BJ (cell line): ENCODE measurements at regions not wholly inside any gene's neighbourhood (a gene's known extent, or its start where the extent isn't known, plus 50 kb on each side); places are given as distances from the start of the nearest gene placed in this dataset.

Experiments used
- CTCF ChIA-PET: fragments of 350-600 bp; formaldehyde crosslinking; extraction: SDS; loops from one replicate; lab custom pipeline; 2021; ENCODE audit warnings: antibody characterized with exemption, inconsistent platforms; lab: Yijun Ruan, JAX
- POLR2A ChIA-PET: fragments of 300-600 bp; sonication (Branson Sonifier 250); formaldehyde crosslinking; extraction: SDS; loops from one replicate; lab custom pipeline; 2021; ENCODE audit warnings: antibody characterized with exemption; lab: Charles Lee
- DNase-seq: peaks from one replicate; pipeline ENCODE4 v3.0.0-alpha.2; 2011; ENCODE audit warnings: low read depth
- H3K27me3 ChIP-seq: 2 replicates; pipeline ENCODE4 v1.6.0; 2011; ENCODE audit warnings: low read length; ENCODE audit not compliant: control insufficient read depth, insufficient read depth
- H3K36me3 ChIP-seq: 2 replicates; pipeline ENCODE4 v1.5.1; 2011; ENCODE audit warnings: low read length; ENCODE audit not compliant: control insufficient read depth, insufficient read depth
- H3K4me3 ChIP-seq: 2 replicates; pipeline ENCODE4 v1.5.1; 2011; ENCODE audit warnings: low read depth, mild to moderate bottlenecking, control low read depth, low read length
- CTCF ChIP-seq: IDR thresholded peaks from 2 replicates; pipeline ENCODE4 v1.5.1; 2011; ENCODE audit warnings: low read depth, mild to moderate bottlenecking, control low read depth, inconsistent platforms, low read length, moderate library complexity; ENCODE audit not compliant: insufficient read depth

- no peaks in the 10 kb centered on the region for H3K36me3 ChIP-seq
- DNase-seq: no peak
- ChIA-PET CTCF (no interaction called here), POLR2A (no interaction called here)
- no peaks in the 10 kb centered on the region for H3K27me3 ChIP-seq
- no peak overlapping the region for H3K4me3 ChIP-seq
- no peak for TF ChIP-seq CTCF
Measured at GRCh38 chr5:7246287-7246686, 149.7 kb upstream of the ADCY2 start.

GRCh38 chr5:7250004-7250403 is 145.9 kb upstream of the ADCY2 start:
- ChIA-PET POLR2A (no interaction called here), CTCF (interaction anchor here (1.0 kb wide), 1 partner anchor 10 kb away, joined by 3 read pairs; no protein-coding TSS in a partner anchor)
- no peaks in the 10 kb centered on the region for H3K36me3 ChIP-seq
- H3K27me3 ChIP-seq: no peaks in the 10 kb centered on the region
- no peak overlapping the region for H3K4me3 ChIP-seq
- TF ChIP-seq CTCF: no peak
- no peak for DNase-seq

- CTCF ChIA-PET: interaction anchor here (1.0 to 2.8 kb wide), 2 partner anchors 9 to 10 kb away, joined by 3 to 9 read pairs; no protein-coding TSS in a partner anchor
- DNase-seq: no peak
- POLR2A ChIA-PET: no interaction called here
- H3K27me3 ChIP-seq: no peaks in the 10 kb centered on the region
- H3K4me3 ChIP-seq: no peak overlapping the region
- no peaks in the 10 kb centered on the region for H3K36me3 ChIP-seq
- no peak for TF ChIP-seq CTCF
Measured at GRCh38 chr5:7250611-7251010, 145.3 kb upstream of the ADCY2 start.

- Histone ChIP-seq H3K4me3 (no peak overlapping the region), H3K27me3 (no peaks in the 10 kb centered on the region), H3K36me3 (no peaks in the 10 kb centered on the region)
- CTCF ChIA-PET: interaction anchor here (2.8 kb wide), 1 partner anchor 10 kb away, joined by 9 read pairs; no protein-coding TSS in a partner anchor
- POLR2A ChIA-PET: no interaction called here
- TF ChIP-seq CTCF: no peak
- DNase-seq: no peak
Measured at GRCh38 chr5:7251132-7251531, 144.8 kb upstream of the ADCY2 start.

GRCh38 chr5:7261049-7261448 is 134.9 kb upstream of the ADCY2 start:
- ChIA-PET CTCF (interaction anchor here (0.7 to 3.7 kb wide), 19 partner anchors 9 to 494 kb away, joined by 3 to 30 read pairs (median 4); partner anchors contain the start of gene ADCY2), POLR2A (no interaction called here)
- no peak for DNase-seq
- peak; percentile 65 for TF ChIP-seq CTCF
- no peak overlapping the region for H3K4me3 ChIP-seq
- no peaks in the 10 kb centered on the region for H3K27me3 ChIP-seq
- no peaks in the 10 kb centered on the region for H3K36me3 ChIP-seq
